ENCODE measurements at regions not wholly inside any gene's neighbourhood (a gene's known extent, or its start where the extent isn't known, plus 50 kb on each side); places are given as distances from the start of the nearest gene placed in this dataset.

- no peak for TF ChIP-seq CTCF (IDR thresholded peaks at IDR 0.05)
- no peak for TF ChIP-seq POLR2A (IDR thresholded peaks at IDR 0.05)
Measured at GRCh38 chr6:148154668-148155067, 188.0 kb upstream of the SASH1 start.

Measured in body of pancreas (tissue), 4 donors.